HEK293T (cell line): ENCODE measurements at regions not wholly inside any gene's neighbourhood (a gene's known extent, or its start where the extent isn't known, plus 50 kb on each side); places are given as distances from the start of the nearest gene placed in this dataset.

ENCODE experiments used
- CTBP1 ChIP-seq: fragments of 450-650 bp; IDR thresholded peaks from 2 replicates; pipeline ENCODE4 v1.6.1; 2016; ENCODE audit warnings: borderline replicate concordance
- FOXA1 ChIP-seq: fragments of 450-650 bp; IDR thresholded peaks from 2 replicates; pipeline ENCODE4 v1.6.1; 2016; ENCODE audit warnings: mild to moderate bottlenecking
- FOXM1 ChIP-seq: fragments of 450-650 bp; IDR thresholded peaks from 2 replicates; pipeline ENCODE4 v1.6.1; 2017; ENCODE audit warnings: mild to moderate bottlenecking, borderline replicate concordance
- SP1 ChIP-seq: fragments of 450-650 bp; IDR thresholded peaks from 2 replicates; pipeline ENCODE4 v1.6.1; 2017

GRCh38 chr21:32089766-32090165 is 189.1 kb downstream of the MIS18A start:
- no peak for TF ChIP-seq FOXA1
- TF ChIP-seq FOXM1, result no peak
- TF ChIP-seq SP1, result no peak
- TF ChIP-seq CTBP1, result no peak
